B cell (primary cell): ENCODE measurements at regions not wholly inside any gene's neighbourhood (a gene's known extent, or its start where the extent isn't known, plus 50 kb on each side); places are given as distances from the start of the nearest gene placed in this dataset.

Experiments
- ATAC-seq: fragments of 200-7000 bp; cut with Tn5 transposase; one replicate; pipeline ENCODE4 v1.10.0; 2021; ENCODE audit warnings: low read depth, mild to moderate bottlenecking, moderate number of reproducible peaks, moderate library complexity
- CTCF ChIA-PET: fragments of 350-600 bp; sonication (Branson Sonifier 250); formaldehyde crosslinking; loops from one replicate; lab custom pipeline; 2021; ENCODE audit warnings: antibody characterized with exemption, inconsistent platforms; lab: Charles Lee
- POLR2A ChIA-PET: fragments of 350-600 bp; sonication (Branson Sonifier 250); formaldehyde crosslinking; loops from one replicate; lab custom pipeline; 2021; ENCODE audit warnings: antibody characterized with exemption; lab: Charles Lee
- DNase-seq: peaks from one replicate; pipeline ENCODE4 v3.0.0; 2013
- H2AFZ ChIP-seq: 2 replicates; pipeline ENCODE4 v1.6.1; 2012; ENCODE audit warnings: mild to moderate bottlenecking, low read depth, low read length; ENCODE audit not compliant: insufficient read depth, poor library complexity, severe bottlenecking
- H3K27ac ChIP-seq, 2 donors: 1 replicate in 1 of 2; 2 replicates in 1 of 2; pipeline ENCODE4 v1.5.1; 2012 to 2013; ENCODE audit warnings: low read length in 2 of 2, mild to moderate bottlenecking in 2 of 2, moderate library complexity in 1 of 2
- H3K27me3 ChIP-seq, 4 experiments: fragments of 200-600 bp in 1 of 4; sonication (generic) in 1 of 4; replicated peaks in 1 of 4; 1 replicate in 2 of 4; 2 replicates in 2 of 4; pipeline versions ENCODE4 v1.6.1 to v1.7.0; 2013 to 2016; ENCODE audit warnings: low read length in 3 of 4, mild to moderate bottlenecking in 2 of 4, mixed read lengths in 1 of 4, moderate library complexity in 1 of 4; ENCODE audit not compliant: insufficient read depth in 4 of 4, control insufficient read depth in 3 of 4; ENCODE audit errors: control extremely low read depth in 1 of 4
- H3K36me3 ChIP-seq, 2 experiments: replicated peaks in 1 of 2; 1 replicate in 1 of 2; 2 replicates in 1 of 2; pipeline versions ENCODE4 v1.6.1 to v1.7.1; 2013; ENCODE audit warnings: low read length in 1 of 2; ENCODE audit not compliant: insufficient read depth in 2 of 2, control insufficient read depth in 1 of 2; ENCODE audit errors: control extremely low read depth in 1 of 2, extremely low read depth in 1 of 2
- H3K4me1 ChIP-seq, 2 donors: fragments of 200-600 bp in 1 of 2; sonication (generic) in 1 of 2; 1 replicate in 1 of 2; 2 replicates in 1 of 2; pipeline versions ENCODE4 v1.5.1 to v1.6.1; 2013 to 2017; ENCODE audit warnings: low read length in 2 of 2; ENCODE audit not compliant: control insufficient read depth in 2 of 2, insufficient read depth in 2 of 2
- H3K4me2 ChIP-seq: replicated peaks from 2 replicates; pipeline ENCODE3; 2012; ENCODE audit warnings: mild to moderate bottlenecking, low read depth, low read length; ENCODE audit not compliant: poor library complexity, severe bottlenecking
- H3K4me3 ChIP-seq, 5 experiments: fragments of 200-600 bp in 1 of 5; sonication (generic) in 1 of 5; 1 replicate in 3 of 5; 2 replicates in 2 of 5; pipeline versions ENCODE4 v1.5.1 to v1.7.0; 2011 to 2016; ENCODE audit warnings: low read length in 4 of 5, mild to moderate bottlenecking in 4 of 5, low read depth in 2 of 5, control low read depth in 1 of 5, moderate library complexity in 1 of 5; ENCODE audit not compliant: insufficient read depth in 1 of 5; ENCODE audit errors: control extremely low read depth in 1 of 5, extremely low read depth in 1 of 5
- H3K79me2 ChIP-seq: fragments of 200-600 bp; sonication (generic); one replicate; pipeline ENCODE4 v1.6.0; 2016; ENCODE audit warnings: low read length; ENCODE audit not compliant: control insufficient read depth, insufficient read depth
- H3K9ac ChIP-seq: fragments of 200-600 bp; sonication (generic); 2 replicates; pipeline ENCODE4 v1.6.1; 2017; ENCODE audit warnings: mild to moderate bottlenecking, low read length, moderate library complexity
- H3K9me3 ChIP-seq, 3 donors: one replicate each; pipeline versions ENCODE4 v1.6.1 to v1.7.1; 2013; ENCODE audit warnings: low read length in 2 of 3; ENCODE audit not compliant: control insufficient read depth in 2 of 3, insufficient read depth in 1 of 3; ENCODE audit errors: control extremely low read depth in 1 of 3
- H4K20me1 ChIP-seq: 2 replicates; pipeline ENCODE4 v1.6.0; 2012; ENCODE audit warnings: mild to moderate bottlenecking, low read length; ENCODE audit not compliant: insufficient read depth, control insufficient read depth, poor library complexity, severe bottlenecking
- H3K27ac Mint-ChIP-seq: one replicate; pipeline ENCODE4 v1.8.0; 2021; ENCODE audit warnings: mixed read lengths
- H3K27me3 Mint-ChIP-seq: one replicate; pipeline ENCODE4 v1.8.0; 2021; ENCODE audit warnings: mixed read lengths
- H3K4me1 Mint-ChIP-seq: one replicate; pipeline ENCODE4 v1.8.0; 2021; ENCODE audit warnings: mixed read lengths
- H3K4me3 Mint-ChIP-seq: one replicate; pipeline ENCODE4 v1.8.0; 2021; ENCODE audit warnings: mixed read lengths
- H3K9me3 Mint-ChIP-seq: one replicate; pipeline ENCODE4 v1.8.0; 2022; ENCODE audit warnings: mixed read lengths; ENCODE audit not compliant: insufficient read depth
- CTCF ChIP-seq: fragments of 200-600 bp; IDR thresholded peaks from one replicate; pipeline ENCODE4 v1.8.0; 2022; ENCODE audit warnings: antibody characterized with exemption, mild to moderate bottlenecking
- EZH2 ChIP-seq: IDR thresholded peaks from 2 replicates; pipeline ENCODE4 v1.6.1; 2012; ENCODE audit warnings: borderline replicate concordance, low read depth, mild to moderate bottlenecking, moderate library complexity, low read length; ENCODE audit not compliant: insufficient read depth, poor library complexity, severe bottlenecking
- WGBS: methylation state at CpG from one replicate; pipeline ENCODE4 v1.1.5; 2013; ENCODE audit warnings: missing lambda C conversion rate; ENCODE audit not compliant: insufficient coverage; 5-methylcytosine and 5-hydroxymethylcytosine counted together
- intact Hi-C: fragments of 100-400 bp; cut with micrococcal nuclease; formaldehyde crosslinking; loops from one replicate; pipeline ENCODE4 v1.10.0; 2022

DNA sequence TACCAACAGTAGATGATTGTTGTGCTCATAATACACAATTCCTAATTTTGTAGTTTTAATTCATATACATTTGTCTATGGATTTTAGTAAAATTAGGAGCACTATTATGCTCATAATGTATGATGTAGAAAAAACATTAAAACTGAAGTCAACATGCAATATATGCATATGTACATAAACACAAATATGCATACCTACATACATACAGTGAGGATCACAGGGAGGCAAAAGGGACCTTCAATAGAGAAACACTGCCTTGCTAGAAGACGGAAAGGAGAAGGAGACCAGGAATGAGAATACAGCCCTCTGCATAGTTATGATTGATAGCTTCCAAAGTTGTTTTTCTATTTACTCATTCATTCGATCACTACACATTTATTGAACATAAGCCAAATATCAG lies 606.5 kb downstream of the LMO4 start:
- Histone ChIP-seq H3K27ac (no peak overlapping the region), H4K20me1 (no peaks in the 10 kb centered on the region), H2AFZ (no peak overlapping the region), H3K4me2 (no peak overlapping the region), H3K9me3 (peaks cover 4 to 13% (median 8%) of the 10 kb centered on the region in 3 donors), H3K27me3 (no peaks in the 10 kb centered on the region), H3K36me3 (no peaks in the 10 kb centered on the region), H3K9ac (no peak overlapping the region), H3K4me3 (no peak overlapping the region), H3K79me2 (no peaks in the 10 kb centered on the region), H3K4me1 (no peaks in the 10 kb centered on the region)
- H3K4me3 Mint-ChIP-seq: no peak overlapping the region
- TF ChIP-seq CTCF (no peak), EZH2 (no peak)
- ChIA-PET POLR2A (no interaction called here), CTCF (interaction anchor here (0.7 kb wide), 1 partner anchor 150 kb away, joined by 3 read pairs; no protein-coding TSS in a partner anchor)
- intact Hi-C loops: no loop called here
- no peaks in the 10 kb centered on the region for H3K27me3 Mint-ChIP-seq
- no peak for ATAC-seq
- H3K9me3 Mint-ChIP-seq: peaks cover 4% of the 10 kb centered on the region
- no peak overlapping the region for H3K27ac Mint-ChIP-seq
- DNase-seq: no peak
- no CpG with 5 or more reads among the region's 2 CpGs for WGBS
- H3K4me1 Mint-ChIP-seq: no peaks in the 10 kb centered on the region

DNA sequence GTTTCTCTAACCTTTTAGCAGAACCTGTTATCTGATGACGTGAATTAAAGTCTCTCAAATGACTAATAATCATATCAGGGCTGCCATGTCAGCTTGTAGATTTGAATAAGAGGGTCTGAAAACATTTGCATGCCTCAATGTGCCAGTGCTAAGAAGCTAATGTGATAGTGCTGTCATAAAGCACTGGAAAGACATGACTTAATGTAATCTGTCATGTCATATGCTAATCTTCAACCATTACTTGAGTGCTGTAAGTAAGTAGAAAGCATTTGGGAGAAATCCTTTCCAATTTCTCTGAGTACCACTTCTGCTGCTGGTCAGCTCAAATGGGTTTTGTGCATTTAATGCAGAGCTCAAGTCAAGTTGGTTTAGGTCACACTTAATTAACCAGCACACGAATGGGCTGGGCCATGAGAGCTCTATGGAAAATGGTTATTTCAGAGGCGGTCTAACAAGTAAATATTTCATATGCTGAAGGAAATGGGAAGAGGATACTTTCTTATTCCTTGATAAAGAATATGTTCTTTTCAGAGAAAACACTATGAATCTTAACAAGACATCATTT lies 609.2 kb downstream of the LMO4 start:
- H3K4me1 ChIP-seq: no peaks in the 10 kb centered on the region
- no peak overlapping the region for H3K27ac Mint-ChIP-seq
- no peak overlapping the region for H3K4me3 ChIP-seq
- H3K4me2 ChIP-seq: no peak overlapping the region
- H3K9me3 Mint-ChIP-seq: no peaks in the 10 kb centered on the region
- H3K4me1 Mint-ChIP-seq: no peaks in the 10 kb centered on the region
- intact Hi-C loops: no loop called here
- H3K4me3 Mint-ChIP-seq: no peak overlapping the region
- ChIA-PET CTCF (no interaction called here), POLR2A (no interaction called here)
- H3K27ac ChIP-seq: no peak overlapping the region
- no peak overlapping the region for H3K9ac ChIP-seq
- H4K20me1 ChIP-seq: no peaks in the 10 kb centered on the region
- no peak overlapping the region for H2AFZ ChIP-seq
- no peaks in the 10 kb centered on the region for H3K79me2 ChIP-seq
- ATAC-seq: no peak
- H3K27me3 Mint-ChIP-seq: no peaks in the 10 kb centered on the region
- no peaks in the 10 kb centered on the region for H3K36me3 ChIP-seq
- no peak for DNase-seq
- H3K9me3 ChIP-seq: no peaks in the 10 kb centered on the region
- no peak for TF ChIP-seq EZH2
- no peaks in the 10 kb centered on the region for H3K27me3 ChIP-seq
- no CpG with 5 or more reads among the region's 3 CpGs for WGBS
